ENCODE measurements at regions not wholly inside any gene's neighbourhood (a gene's known extent, or its start where the extent isn't known, plus 50 kb on each side); places are given as distances from the start of the nearest gene placed in this dataset.
A peak's percentile ranks its signal among the peaks of the same experiment; 100 is the strongest.

GRCh38 chr2:43126817-43127207 is 99.6 kb downstream of the ZFP36L2 start:
- no peaks in the 10 kb centered on the region for H3K36me3 Mint-ChIP-seq (ENCODE audit: low read depth)
- peaks cover 5% of the 10 kb centered on the region for H3K27me3 Mint-ChIP-seq (ENCODE audit: low read depth, poor library complexity)
- H3K27ac Mint-ChIP-seq = no peak overlapping the region
- no peak for DNase-seq
- peaks cover 81% of the 10 kb centered on the region for H3K4me1 Mint-ChIP-seq
- no peak overlapping the region for H3K4me3 Mint-ChIP-seq
- H3K9me3 Mint-ChIP-seq = no peaks in the 10 kb centered on the region
- no peak for TF ChIP-seq CTCF (IDR thresholded peaks at IDR 0.05)

- no peak for DNase-seq
- no peak for TF ChIP-seq CTCF (IDR thresholded peaks at IDR 0.05)
- Mint-ChIP-seq H3K9me3 (no peaks in the 10 kb centered on the region), H3K36me3 (ENCODE audit: low read depth) (no peaks in the 10 kb centered on the region), H3K4me1 (peaks cover 71% of the 10 kb centered on the region), H3K27ac (no peak overlapping the region), H3K4me3 (no peak overlapping the region), H3K27me3 (ENCODE audit: low read depth, poor library complexity) (peaks cover 13% of the 10 kb centered on the region)
These were observed 101.1 kb downstream of the ZFP36L2 start for GRCh38 chr2:43125090-43125998.

GRCh38 chr2:43124687-43125057 is 101.7 kb downstream of the ZFP36L2 start:
- H3K4me3 Mint-ChIP-seq = no peak overlapping the region
- peaks cover 64% of the 10 kb centered on the region for H3K4me1 Mint-ChIP-seq
- H3K27ac Mint-ChIP-seq = no peak overlapping the region
- peaks cover 13% of the 10 kb centered on the region for H3K27me3 Mint-ChIP-seq (ENCODE audit: low read depth, poor library complexity)
- no peak for TF ChIP-seq CTCF (IDR thresholded peaks at IDR 0.05)
- H3K9me3 Mint-ChIP-seq = peaks cover 2% of the 10 kb centered on the region
- H3K36me3 Mint-ChIP-seq (ENCODE audit: low read depth) = peaks cover under 1% of the 10 kb centered on the region
- DNase-seq = no peak

GRCh38 chr2:43123981-43124686 is 102.3 kb downstream of the ZFP36L2 start:
- peaks cover 6% of the 10 kb centered on the region for H3K36me3 Mint-ChIP-seq (ENCODE audit: low read depth)
- DNase-seq = no peak
- H3K9me3 Mint-ChIP-seq = peaks cover 7% of the 10 kb centered on the region
- peak overlapping the region; percentile 47 for H3K4me3 Mint-ChIP-seq
- peaks cover 59% of the 10 kb centered on the region for H3K4me1 Mint-ChIP-seq
- no peak for TF ChIP-seq CTCF (IDR thresholded peaks at IDR 0.05)
- H3K27ac Mint-ChIP-seq = no peak overlapping the region
- H3K27me3 Mint-ChIP-seq (ENCODE audit: low read depth, poor library complexity) = peaks cover 16% of the 10 kb centered on the region

GRCh38 chr2:43123486-43123885 is 102.9 kb downstream of the ZFP36L2 start:
- DNase-seq = no peak
- TF ChIP-seq CTCF (IDR thresholded peaks at IDR 0.05) = no peak
- Mint-ChIP-seq H3K27me3 (ENCODE audit: low read depth, poor library complexity) (peaks cover 18% of the 10 kb centered on the region), H3K4me1 (peaks cover 52% of the 10 kb centered on the region), H3K4me3 (no peak overlapping the region), H3K36me3 (ENCODE audit: low read depth) (peaks cover 13% of the 10 kb centered on the region), H3K9me3 (peaks cover 14% of the 10 kb centered on the region), H3K27ac (no peak overlapping the region)

Measured in nephron progenitor cell (in vitro differentiated cells).